Jurkat, Clone E6-1 (cell line): ENCODE measurements at regions not wholly inside any gene's neighbourhood (a gene's known extent, or its start where the extent isn't known, plus 50 kb on each side); places are given as distances from the start of the nearest gene placed in this dataset.

ENCODE experiments used
- DNase-seq: peaks from one replicate; pipeline ENCODE4 v3.0.0-alpha.2; 2011; ENCODE audit warnings: low read depth, low spot score
- H3K4me3 ChIP-seq: 2 replicates; pipeline ENCODE4 v1.5.1; 2011; ENCODE audit warnings: mild to moderate bottlenecking, low read length, control low read depth, moderate library complexity

- no peak for DNase-seq
- no peak overlapping the region for H3K4me3 ChIP-seq
Measured at GRCh38 chr11:27909386-27909785, 198.6 kb downstream of the KIF18A start.

- H3K4me3 ChIP-seq = no peak overlapping the region
- no peak for DNase-seq
Measured at GRCh38 chr11:27908621-27909020, 199.3 kb downstream of the KIF18A start.

GRCh38 chr11:27907530-27907929 lies 200.4 kb downstream of the KIF18A start:
- H3K4me3 ChIP-seq = no peak overlapping the region
- no peak for DNase-seq

GRCh38 chr11:27907091-27907490 lies 200.9 kb downstream of the KIF18A start:
- H3K4me3 ChIP-seq = no peak overlapping the region
- no peak for DNase-seq

- no peak overlapping the region for H3K4me3 ChIP-seq
- DNase-seq = no peak
Measured at GRCh38 chr11:27904358-27905055, 203.4 kb downstream of the KIF18A start.

GRCh38 chr11:27902981-27903624 lies 202.8 kb upstream of the BDNF start:
- no peak for DNase-seq
- H3K4me3 ChIP-seq = no peak overlapping the region

- no peak for DNase-seq
- no peak overlapping the region for H3K4me3 ChIP-seq
Measured at GRCh38 chr11:27898166-27898565, 197.9 kb upstream of the BDNF start.

GRCh38 chr11:27896096-27896495 lies 195.8 kb upstream of the BDNF start:
- no peak for DNase-seq
- no peak overlapping the region for H3K4me3 ChIP-seq

- no peak overlapping the region for H3K4me3 ChIP-seq
- DNase-seq = no peak
Measured at GRCh38 chr11:27894552-27894951, 194.3 kb upstream of the BDNF start.

- DNase-seq = no peak
- no peak overlapping the region for H3K4me3 ChIP-seq
Measured at GRCh38 chr11:27886857-27887256, 186.6 kb upstream of the BDNF start.

GRCh38 chr11:27882066-27882697 lies 181.9 kb upstream of the BDNF start:
- no peak overlapping the region for H3K4me3 ChIP-seq
- DNase-seq = no peak

GRCh38 chr11:27875831-27876775 lies 175.8 kb upstream of the BDNF start:
- H3K4me3 ChIP-seq = no peak overlapping the region
- no peak for DNase-seq

GRCh38 chr11:27874998-27875830 lies 175.0 kb upstream of the BDNF start:
- DNase-seq = no peak
- H3K4me3 ChIP-seq = no peak overlapping the region

- DNase-seq = no peak
Measured at GRCh38 chr11:27873664-27874063, 173.4 kb upstream of the BDNF start.

GRCh38 chr11:27871056-27871455 lies 170.8 kb upstream of the BDNF start:
- no peak for DNase-seq
- H3K4me3 ChIP-seq = no peak overlapping the region

More at GRCh38 chr11:27873664-27874063, 173.4 kb upstream of the BDNF start:
- H3K4me3 ChIP-seq = no peak overlapping the region

- no peak for DNase-seq
- H3K4me3 ChIP-seq = no peak overlapping the region
Measured at GRCh38 chr11:27869701-27870100, 169.4 kb upstream of the BDNF start.

GRCh38 chr11:27868709-27869108 lies 168.5 kb upstream of the BDNF start:
- H3K4me3 ChIP-seq = no peak overlapping the region
- no peak for DNase-seq

- no peak for DNase-seq
- no peak overlapping the region for H3K4me3 ChIP-seq
Measured at GRCh38 chr11:27868226-27868625, 168.0 kb upstream of the BDNF start.

GRCh38 chr11:27865105-27865504 lies 164.8 kb upstream of the BDNF start:
- DNase-seq = no peak
- H3K4me3 ChIP-seq = no peak overlapping the region
